ENCODE measurements at regions not wholly inside any gene's neighbourhood (a gene's known extent, or its start where the extent isn't known, plus 50 kb on each side); places are given as distances from the start of the nearest gene placed in this dataset.
"Not testable (repeated sequence)": the region's sequence is repeated elsewhere in the genome, so short reads cannot be mapped to it uniquely, and the experiment has no call there.

DNA sequence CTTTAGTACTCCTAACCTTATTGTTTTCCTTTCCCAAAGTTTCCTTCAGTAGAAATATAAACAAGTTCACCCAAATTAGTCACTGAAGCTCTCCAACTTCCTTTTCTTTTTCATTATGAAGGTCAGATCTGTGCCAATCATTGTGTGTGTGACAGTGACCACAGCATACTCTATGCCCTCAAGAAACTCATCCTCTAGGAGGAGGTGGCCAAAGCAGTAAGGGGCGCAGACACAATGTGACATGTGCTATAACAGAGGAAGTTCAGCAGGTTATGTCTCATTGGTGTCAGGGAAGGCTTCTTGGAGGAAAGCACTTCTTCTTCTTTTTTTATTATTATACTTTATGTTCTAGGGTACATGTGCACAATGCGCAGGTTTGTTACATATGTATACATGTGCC is 60.0 kb upstream of the PSME4 start:
- H3K4me1 ChIP-seq (ENCODE audit: control insufficient read depth, insufficient read depth, low read length) = no peaks in the 10 kb centered on the region
- H3K4me3 Mint-ChIP-seq = no peak overlapping the region
- H3K4me1 Mint-ChIP-seq = peaks cover 9 to 11% of the 10 kb centered on the region in 2 donors
- no peaks in the 10 kb centered on the region for H3K27me3 ChIP-seq (ENCODE audit: control insufficient read depth, insufficient read depth, low read length)
- ATAC-seq = no peak
- no peak for TF ChIP-seq CTCF (IDR thresholded peaks at IDR 0.05)
- no peaks in the 10 kb centered on the region for H3K36me3 ChIP-seq (ENCODE audit: control insufficient read depth, insufficient read depth, low read length)
- WGBS (ENCODE audit: insufficient coverage) = no CpG with 5 or more reads among the region's 2 CpGs
- no peak overlapping the region for H3K27ac ChIP-seq (ENCODE audit: low read length)
- no peaks in the 10 kb centered on the region for H3K9me3 Mint-ChIP-seq
- H3K9me3 ChIP-seq (ENCODE audit: control insufficient read depth, insufficient read depth, low read length) = no peaks in the 10 kb centered on the region
- no peaks in the 10 kb centered on the region for H3K27me3 Mint-ChIP-seq (ENCODE audit: low read depth in 2 of 2)
- H3K36me3 Mint-ChIP-seq = no peaks in the 10 kb centered on the region
- no peak overlapping the region for H3K27ac Mint-ChIP-seq
- no peak for DNase-seq
- intact Hi-C loops (cut with micrococcal nuclease) = no loop called here
- H3K4me3 ChIP-seq (ENCODE audit: low read length) = no peak overlapping the region

DNA sequence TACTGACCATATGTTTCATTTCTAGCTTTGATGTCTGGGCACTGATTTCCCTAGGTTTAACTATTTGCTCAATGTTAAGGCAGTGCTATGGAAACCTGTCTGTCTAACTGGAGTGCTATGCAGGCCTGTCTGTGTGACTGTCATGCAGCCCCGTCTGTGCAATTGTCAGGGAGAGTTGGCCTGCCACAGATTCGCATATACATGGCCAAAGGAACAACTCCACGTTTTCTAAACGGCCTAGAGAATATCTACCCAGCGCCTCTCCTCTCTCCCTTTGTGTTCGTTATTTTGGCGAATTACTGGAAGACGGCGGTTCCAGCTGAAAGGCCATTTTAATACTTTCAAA is 59.6 kb upstream of the PSME4 start:
- Mint-ChIP-seq H3K27ac (no peak overlapping the region), H3K4me1 (peaks cover 9 to 11% of the 10 kb centered on the region in 2 donors), H3K27me3 (ENCODE audit: low read depth in 2 of 2) (no peaks in the 10 kb centered on the region), H3K4me3 (no peak overlapping the region), H3K9me3 (no peaks in the 10 kb centered on the region), H3K36me3 (no peaks in the 10 kb centered on the region)
- ATAC-seq (no peak), DNase-seq (no peak)
- Histone ChIP-seq H3K36me3 (ENCODE audit: control insufficient read depth, insufficient read depth, low read length) (no peaks in the 10 kb centered on the region), H3K27me3 (ENCODE audit: control insufficient read depth, insufficient read depth, low read length) (no peaks in the 10 kb centered on the region), H3K4me3 (ENCODE audit: low read length) (no peak overlapping the region), H3K4me1 (ENCODE audit: control insufficient read depth, insufficient read depth, low read length) (no peaks in the 10 kb centered on the region), H3K27ac (ENCODE audit: low read length) (no peak overlapping the region), H3K9me3 (ENCODE audit: control insufficient read depth, insufficient read depth, low read length) (no peaks in the 10 kb centered on the region)
- intact Hi-C loops (cut with micrococcal nuclease) = no loop called here
- TF ChIP-seq CTCF (IDR thresholded peaks at IDR 0.05) = no peak
- 98% methylated on average over 5 of the region's 9 CpGs for WGBS (ENCODE audit: insufficient coverage)

DNA sequence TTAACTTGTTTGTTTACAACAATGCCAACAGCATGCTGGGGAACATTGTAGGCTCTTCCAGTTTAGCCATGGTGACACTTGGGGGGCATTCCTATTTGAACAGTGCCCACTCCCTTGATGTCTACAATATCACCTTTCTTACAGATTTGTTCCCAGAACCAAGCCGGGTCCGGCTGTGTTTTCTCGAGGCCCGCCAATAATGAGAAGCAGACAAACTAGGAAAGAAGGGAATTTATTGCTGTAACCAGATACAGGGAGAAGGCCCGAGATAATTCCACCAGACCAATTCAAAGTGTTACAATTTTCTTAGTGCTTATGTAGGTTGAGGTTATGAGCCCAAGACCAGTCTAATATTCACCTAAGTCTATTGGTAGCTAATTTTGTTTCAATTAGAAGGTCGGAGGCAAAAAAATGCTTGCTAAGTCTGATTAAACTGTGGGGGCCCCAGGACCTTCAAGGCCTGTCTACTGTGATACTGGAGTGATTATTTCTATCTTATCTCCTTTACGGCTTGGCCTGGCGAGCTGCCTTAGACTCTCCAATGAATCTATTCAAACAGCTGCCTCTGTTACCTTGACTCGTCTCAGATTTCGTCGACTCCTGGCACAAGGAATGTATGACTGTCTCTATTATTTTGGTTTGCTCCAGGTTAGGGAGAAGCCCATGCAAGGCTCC is 59.1 kb upstream of the PSME4 start:
- no peaks in the 10 kb centered on the region for H3K9me3 ChIP-seq (ENCODE audit: control insufficient read depth, insufficient read depth, low read length)
- H3K27ac Mint-ChIP-seq = no peak overlapping the region
- no peak overlapping the region for H3K27ac ChIP-seq (ENCODE audit: low read length)
- no peak for DNase-seq
- H3K27me3 ChIP-seq (ENCODE audit: control insufficient read depth, insufficient read depth, low read length) = no peaks in the 10 kb centered on the region
- intact Hi-C loops (cut with micrococcal nuclease) = no loop called here
- no peak for ATAC-seq
- TF ChIP-seq CTCF (IDR thresholded peaks at IDR 0.05) = no peak
- no peaks in the 10 kb centered on the region for H3K9me3 Mint-ChIP-seq
- no peaks in the 10 kb centered on the region for H3K27me3 Mint-ChIP-seq (ENCODE audit: low read depth in 2 of 2)
- H3K4me1 Mint-ChIP-seq = peaks cover 9 to 11% of the 10 kb centered on the region in 2 donors
- no peaks in the 10 kb centered on the region for H3K36me3 ChIP-seq (ENCODE audit: control insufficient read depth, insufficient read depth, low read length)
- no peaks in the 10 kb centered on the region for H3K4me1 ChIP-seq (ENCODE audit: control insufficient read depth, insufficient read depth, low read length)
- H3K4me3 ChIP-seq (ENCODE audit: low read length) = no peak overlapping the region
- no peak overlapping the region for H3K4me3 Mint-ChIP-seq
- WGBS (ENCODE audit: insufficient coverage) = 95% methylated on average over 10 of the region's 11 CpGs
- no peaks in the 10 kb centered on the region for H3K36me3 Mint-ChIP-seq

DNA sequence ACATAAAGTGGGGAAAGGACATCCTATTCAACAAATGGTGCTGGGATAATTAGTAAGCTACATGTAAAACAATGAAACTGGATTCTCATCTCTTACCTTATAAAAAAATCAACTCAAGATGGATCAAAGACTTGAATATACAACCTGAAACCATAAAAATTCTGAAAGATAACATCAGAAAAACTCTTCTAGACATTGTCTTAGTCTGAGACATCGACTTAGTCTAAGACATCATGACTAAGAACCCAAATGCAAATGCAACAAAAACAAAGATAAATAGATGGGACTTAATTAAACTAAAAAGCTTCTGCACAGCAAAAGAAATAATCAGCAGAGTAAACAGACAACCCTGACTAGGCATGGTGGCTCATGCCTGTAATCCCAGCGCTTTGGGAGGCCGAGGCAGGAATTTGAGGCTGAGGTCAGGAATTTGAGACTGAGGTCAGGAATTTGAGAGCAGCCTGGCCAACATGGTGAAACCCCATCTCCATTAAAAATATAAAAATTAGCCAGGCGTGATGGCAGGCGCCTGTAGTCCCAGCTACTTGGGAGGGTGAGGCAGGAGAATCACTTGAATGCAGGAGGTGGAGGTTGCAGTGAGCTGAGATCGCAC is 54.8 kb upstream of the PSME4 start:
- H3K36me3 ChIP-seq (ENCODE audit: control insufficient read depth, insufficient read depth, low read length); H3K4me3 ChIP-seq (ENCODE audit: low read length); H3K9me3 ChIP-seq (ENCODE audit: control insufficient read depth, insufficient read depth, low read length); ATAC-seq; H3K4me1 Mint-ChIP-seq; H3K27ac ChIP-seq (ENCODE audit: low read length); H3K27ac Mint-ChIP-seq; H3K27me3 Mint-ChIP-seq (ENCODE audit: low read depth in 2 of 2); H3K9me3 Mint-ChIP-seq; DNase-seq; H3K27me3 ChIP-seq (ENCODE audit: control insufficient read depth, insufficient read depth, low read length); H3K4me1 ChIP-seq (ENCODE audit: control insufficient read depth, insufficient read depth, low read length); intact Hi-C loops (cut with micrococcal nuclease); H3K4me3 Mint-ChIP-seq: not testable (repeated sequence)
- peaks cover 17% of the 10 kb centered on the region for H3K36me3 Mint-ChIP-seq
- WGBS (ENCODE audit: insufficient coverage) = 87% methylated on average over 6 of the region's 6 CpGs
